ENCODE measurements at regions not wholly inside any gene's neighbourhood (a gene's known extent, or its start where the extent isn't known, plus 50 kb on each side); places are given as distances from the start of the nearest gene placed in this dataset.
"Not testable (repeated sequence)": the region's sequence is repeated elsewhere in the genome, so short reads cannot be mapped to it uniquely, and the experiment has no call there.

- DNase-seq (ENCODE audit: low read depth), result no peak
- H3K4me3 ChIP-seq (ENCODE audit: low read depth, low read length), result no peak overlapping the region
- TF ChIP-seq CTCF (IDR thresholded peaks at IDR 0.05; ENCODE audit: insufficient read depth, low read depth, low read length, missing control alignments), result no peak
Measured at GRCh38 chr6:134621858-134622257, 303.9 kb upstream of the SGK1 start.

- no peak for TF ChIP-seq CTCF (IDR thresholded peaks at IDR 0.05; ENCODE audit: insufficient read depth, low read depth, low read length, missing control alignments)
- DNase-seq (ENCODE audit: low read depth), result no peak
Measured at GRCh38 chr6:134619789-134620188, 301.9 kb upstream of the SGK1 start.

GRCh38 chr6:134619077-134619476, 301.2 kb upstream of the SGK1 start:
- TF ChIP-seq CTCF (IDR thresholded peaks at IDR 0.05; ENCODE audit: insufficient read depth, low read depth, low read length, missing control alignments), result no peak
- peak; percentile 33 for DNase-seq (ENCODE audit: low read depth)
- no peak overlapping the region for H3K4me3 ChIP-seq (ENCODE audit: low read depth, low read length)

More at GRCh38 chr6:134619789-134620188, 301.9 kb upstream of the SGK1 start:
- H3K4me3 ChIP-seq (ENCODE audit: low read depth, low read length), result no peak overlapping the region

GRCh38 chr6:134614606-134615485, 296.9 kb upstream of the SGK1 start:
- TF ChIP-seq CTCF (IDR thresholded peaks at IDR 0.05; ENCODE audit: insufficient read depth, low read depth, low read length, missing control alignments), result no peak
- no peak for DNase-seq (ENCODE audit: low read depth)
- H3K4me3 ChIP-seq (ENCODE audit: low read depth, low read length), result no peak overlapping the region

GRCh38 chr6:134612128-134612527, 294.2 kb upstream of the SGK1 start:
- DNase-seq (ENCODE audit: low read depth); H3K4me3 ChIP-seq (ENCODE audit: low read depth, low read length): not testable (repeated sequence)

GRCh38 chr6:134610411-134610810, 292.5 kb upstream of the SGK1 start:
- H3K4me3 ChIP-seq (ENCODE audit: low read depth, low read length), result no peak overlapping the region
- DNase-seq (ENCODE audit: low read depth), result no peak
- TF ChIP-seq CTCF (IDR thresholded peaks at IDR 0.05; ENCODE audit: insufficient read depth, low read depth, low read length, missing control alignments), result no peak

GRCh38 chr6:134609716-134610261, 291.9 kb upstream of the SGK1 start:
- no peak for DNase-seq (ENCODE audit: low read depth)
- no peak for TF ChIP-seq CTCF (IDR thresholded peaks at IDR 0.05; ENCODE audit: insufficient read depth, low read depth, low read length, missing control alignments)
- no peak overlapping the region for H3K4me3 ChIP-seq (ENCODE audit: low read depth, low read length)
